ENCODE measurements at regions not wholly inside any gene's neighbourhood (a gene's known extent, or its start where the extent isn't known, plus 50 kb on each side); places are given as distances from the start of the nearest gene placed in this dataset.
A peak's percentile ranks its signal among the peaks of the same experiment; 100 is the strongest.

DNA sequence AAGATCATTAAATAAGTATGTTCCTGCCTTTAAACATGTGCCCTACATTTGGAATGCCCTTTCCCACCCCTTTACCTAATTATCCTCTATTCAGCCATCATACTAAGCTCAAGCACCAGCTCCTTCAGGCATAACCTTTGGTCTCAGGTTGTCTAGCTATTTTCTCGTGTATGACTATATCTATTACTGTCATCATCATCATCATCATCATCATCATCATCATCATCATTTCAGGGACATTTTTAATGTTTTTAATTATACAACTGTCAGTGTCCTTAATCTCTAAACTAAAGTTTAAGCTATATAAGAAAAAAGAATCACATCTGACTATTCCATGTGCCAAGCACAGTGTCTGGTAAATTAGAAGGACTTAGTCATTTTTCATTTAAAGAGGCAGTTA, 214.6 kb upstream of the CTSO start:
- Mint-ChIP-seq H3K4me1 (ENCODE audit: low read depth) (peaks cover 22% of the 10 kb centered on the region), H3K27me3 (ENCODE audit: low read depth) (no peaks in the 10 kb centered on the region), H3K36me3 (ENCODE audit: low read depth) (no peaks in the 10 kb centered on the region), H3K9me3 (ENCODE audit: low read depth) (no peaks in the 10 kb centered on the region), H3K4me3 (ENCODE audit: unreplicated experiment) (no peak overlapping the region), H3K27ac (ENCODE audit: unreplicated experiment) (no peak overlapping the region)
- TF ChIP-seq, protein P1, sequence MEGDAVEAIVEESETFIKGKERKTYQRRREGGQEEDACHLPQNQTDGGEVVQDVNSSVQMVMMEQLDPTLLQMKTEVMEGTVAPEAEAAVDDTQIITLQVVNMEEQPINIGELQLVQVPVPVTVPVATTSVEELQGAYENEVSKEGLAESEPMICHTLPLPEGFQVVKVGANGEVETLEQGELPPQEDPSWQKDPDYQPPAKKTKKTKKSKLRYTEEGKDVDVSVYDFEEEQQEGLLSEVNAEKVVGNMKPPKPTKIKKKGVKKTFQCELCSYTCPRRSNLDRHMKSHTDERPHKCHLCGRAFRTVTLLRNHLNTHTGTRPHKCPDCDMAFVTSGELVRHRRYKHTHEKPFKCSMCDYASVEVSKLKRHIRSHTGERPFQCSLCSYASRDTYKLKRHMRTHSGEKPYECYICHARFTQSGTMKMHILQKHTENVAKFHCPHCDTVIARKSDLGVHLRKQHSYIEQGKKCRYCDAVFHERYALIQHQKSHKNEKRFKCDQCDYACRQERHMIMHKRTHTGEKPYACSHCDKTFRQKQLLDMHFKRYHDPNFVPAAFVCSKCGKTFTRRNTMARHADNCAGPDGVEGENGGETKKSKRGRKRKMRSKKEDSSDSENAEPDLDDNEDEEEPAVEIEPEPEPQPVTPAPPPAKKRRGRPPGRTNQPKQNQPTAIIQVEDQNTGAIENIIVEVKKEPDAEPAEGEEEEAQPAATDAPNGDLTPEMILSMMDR (IDR thresholded peaks at IDR 0.05) = no peak
- DNase-seq (ENCODE audit: low spot score) = no peak

- no peaks in the 10 kb centered on the region for H3K4me1 Mint-ChIP-seq (ENCODE audit: low read depth)
- TF ChIP-seq, protein P1 (IDR thresholded peaks at IDR 0.05) = no peak
- no peak for DNase-seq (ENCODE audit: low spot score)
- H3K36me3 Mint-ChIP-seq (ENCODE audit: low read depth) = no peaks in the 10 kb centered on the region
- H3K27ac Mint-ChIP-seq (ENCODE audit: unreplicated experiment) = no peak overlapping the region
- no peaks in the 10 kb centered on the region for H3K9me3 Mint-ChIP-seq (ENCODE audit: low read depth)
- no peak overlapping the region for H3K4me3 Mint-ChIP-seq (ENCODE audit: unreplicated experiment)
- no peaks in the 10 kb centered on the region for H3K27me3 Mint-ChIP-seq (ENCODE audit: low read depth)
Observed at GRCh38 chr4:156158747-156159146, 205.1 kb upstream of the CTSO start.

DNA sequence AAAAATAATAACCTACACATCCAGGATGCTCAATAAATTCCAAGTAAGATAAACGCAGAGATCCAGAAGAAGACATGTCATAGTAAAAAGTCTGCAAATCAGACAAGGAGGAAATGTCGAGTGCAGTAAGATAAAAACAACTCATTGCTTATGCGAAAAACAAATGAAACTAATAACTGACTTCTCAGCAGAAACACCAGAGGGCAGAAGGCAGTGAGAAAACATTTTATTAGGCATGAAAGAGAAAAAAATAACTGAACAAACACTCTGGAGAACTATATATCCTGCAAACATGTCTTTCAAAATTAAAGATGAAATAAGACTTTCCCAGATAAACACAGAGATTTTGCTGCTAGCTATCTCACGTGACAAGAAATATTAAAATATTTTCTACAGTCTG, 201.3 kb upstream of the CTSO start:
- no peak for DNase-seq (ENCODE audit: low spot score)
- no peak overlapping the region for H3K4me3 Mint-ChIP-seq (ENCODE audit: unreplicated experiment)
- no peaks in the 10 kb centered on the region for H3K9me3 Mint-ChIP-seq (ENCODE audit: low read depth)
- H3K27ac Mint-ChIP-seq (ENCODE audit: unreplicated experiment) = no peak overlapping the region
- TF ChIP-seq, protein P1 (IDR thresholded peaks at IDR 0.05) = peak; percentile 73
- no peaks in the 10 kb centered on the region for H3K36me3 Mint-ChIP-seq (ENCODE audit: low read depth)
- H3K4me1 Mint-ChIP-seq (ENCODE audit: low read depth) = peaks cover 4% of the 10 kb centered on the region
- H3K27me3 Mint-ChIP-seq (ENCODE audit: low read depth) = no peaks in the 10 kb centered on the region

GRCh38 chr4:156146571-156146970, 192.9 kb upstream of the CTSO start:
- Mint-ChIP-seq H3K36me3 (ENCODE audit: low read depth) (no peaks in the 10 kb centered on the region), H3K4me1 (ENCODE audit: low read depth) (no peaks in the 10 kb centered on the region), H3K27ac (ENCODE audit: unreplicated experiment) (no peak overlapping the region), H3K4me3 (ENCODE audit: unreplicated experiment) (no peak overlapping the region), H3K27me3 (ENCODE audit: low read depth) (no peaks in the 10 kb centered on the region), H3K9me3 (ENCODE audit: low read depth) (no peaks in the 10 kb centered on the region)
- DNase-seq (ENCODE audit: low spot score) = no peak
- TF ChIP-seq, protein P1 (IDR thresholded peaks at IDR 0.05) = no peak

GRCh38 chr4:156144961-156145360, 191.3 kb upstream of the CTSO start:
- Mint-ChIP-seq H3K27me3 (ENCODE audit: low read depth) (no peaks in the 10 kb centered on the region), H3K9me3 (ENCODE audit: low read depth) (no peaks in the 10 kb centered on the region), H3K4me3 (ENCODE audit: unreplicated experiment) (no peak overlapping the region), H3K36me3 (ENCODE audit: low read depth) (no peaks in the 10 kb centered on the region), H3K27ac (ENCODE audit: unreplicated experiment) (no peak overlapping the region), H3K4me1 (ENCODE audit: low read depth) (no peaks in the 10 kb centered on the region)
- TF ChIP-seq, protein P1 (IDR thresholded peaks at IDR 0.05) = no peak
- no peak for DNase-seq (ENCODE audit: low spot score)
